Gastrocnemius medialis (tissue), 4 donors: ENCODE measurements at regions not wholly inside any gene's neighbourhood (a gene's known extent, or its start where the extent isn't known, plus 50 kb on each side); places are given as distances from the start of the nearest gene placed in this dataset.

Experiments used
- ATAC-seq, 2 donors: fragments of 150-250 bp; one replicate each; pipeline ENCODE4 v1.9.1; 2016
- DNase-seq, 2 donors: peaks; one replicate each; pipeline ENCODE4 v3.0.0-alpha.2; 2019
- H3K27ac ChIP-seq, 4 donors: fragments of 200-600 bp; sonication (generic); 1 replicate in 1 of 4; 2 replicates in 3 of 4; pipeline ENCODE4 v1.5.1; 2016 to 2018; ENCODE audit warnings: mild to moderate bottlenecking in 2 of 4, moderate library complexity in 1 of 4
- H3K27me3 ChIP-seq, 3 donors: fragments of 200-600 bp; sonication (generic) in 2 of 3; 1 replicate in 1 of 3; 2 replicates in 2 of 3; pipeline versions ENCODE4 v1.5.1 to v1.6.0; 2016 to 2019; ENCODE audit warnings: mild to moderate bottlenecking in 1 of 3, moderate library complexity in 1 of 3
- H3K36me3 ChIP-seq, 2 donors: fragments of 200-600 bp; sonication (generic) in 1 of 2; one replicate each; pipeline ENCODE4 v1.5.1; 2017 to 2018
- H3K4me1 ChIP-seq, 2 donors: fragments of 200-600 bp; sonication (generic) in 1 of 2; one replicate each; pipeline ENCODE4 v1.5.1; 2016 to 2017; ENCODE audit warnings: mild to moderate bottlenecking in 2 of 2
- H3K4me3 ChIP-seq, 4 donors: fragments of 200-600 bp; sonication (generic) in 3 of 4; 1 replicate in 1 of 4; 2 replicates in 3 of 4; pipeline ENCODE4 v1.5.1; 2016 to 2019; ENCODE audit warnings: mild to moderate bottlenecking in 2 of 4
- H3K9me3 ChIP-seq, 3 donors: fragments of 200-600 bp; sonication (generic) in 2 of 3; 1 replicate in 1 of 3; 2 replicates in 2 of 3; pipeline ENCODE4 v1.5.1; 2016 to 2019
- CTCF ChIP-seq, 5 experiments: fragments of 450-650 bp in 3 of 5; fragments of 200-600 bp in 2 of 5; sonication (generic) in 2 of 5; IDR thresholded peaks in 4 of 5; conservative IDR thresholded peaks in 1 of 5; 1 replicate in 4 of 5; 2 replicates in 1 of 5; pipeline ENCODE4 v1.5.1; 2016 to 2019; ENCODE audit warnings: antibody characterized with exemption in 5 of 5, mild to moderate bottlenecking in 3 of 5, moderate library complexity in 3 of 5
- POLR2A ChIP-seq, 2 donors: fragments of 450-650 bp; IDR thresholded peaks; one replicate each; pipeline ENCODE4 v1.6.1; 2017; ENCODE audit warnings: antibody characterized with exemption in 2 of 2, mild to moderate bottlenecking in 2 of 2, moderate library complexity in 2 of 2
- in situ Hi-C, 4 donors: fragments of 200-750 bp; cut with MboI; loops; one replicate each; pipeline versions ENCODE4 v1.15.0 to v1.8.0; 2017; ENCODE audit warnings: low sequenced_read_pairs in 4 of 4
- intact Hi-C: fragments of 100-400 bp; cut with DNase I; formaldehyde crosslinking; loops from one replicate; pipeline ENCODE4 v1.15.1; 2023; ENCODE audit warnings: low total_unique reads

- Histone ChIP-seq H3K9me3 (no peaks in the 10 kb centered on the region), H3K36me3 (no peaks in the 10 kb centered on the region), H3K27me3 (no peaks in the 10 kb centered on the region), H3K4me3 (no peak overlapping the region), H3K27ac (no peak overlapping the region), H3K4me1 (no peaks in the 10 kb centered on the region)
- TF ChIP-seq CTCF (IDR thresholded peaks at IDR 0.05 in 4 of 5, conservative IDR thresholded peaks at IDR 0.05 in 1 of 5) (no peak), POLR2A (IDR thresholded peaks at IDR 0.05) (no peak)
- DNase-seq (no peak), ATAC-seq (no peak)
- in situ Hi-C loops (no loop called here), intact Hi-C loops (no loop called here)
Measured at GRCh38 chr10:125575843-125576242, 107.1 kb downstream of the TEX36 start.

GRCh38 chr10:125568156-125568555 lies 114.8 kb downstream of the TEX36 start:
- H3K4me1 ChIP-seq: no peaks in the 10 kb centered on the region
- no peak for DNase-seq
- no peaks in the 10 kb centered on the region for H3K9me3 ChIP-seq

GRCh38 chr10:125567529-125567928 lies 115.4 kb downstream of the TEX36 start:
- H3K4me1 ChIP-seq: no peaks in the 10 kb centered on the region
- H3K4me3 ChIP-seq: no peak overlapping the region
- no peaks in the 10 kb centered on the region for H3K36me3 ChIP-seq
- ATAC-seq: no peak
- TF ChIP-seq CTCF (IDR thresholded peaks at IDR 0.05 in 4 of 5, conservative IDR thresholded peaks at IDR 0.05 in 1 of 5): no peak
- TF ChIP-seq POLR2A (IDR thresholded peaks at IDR 0.05): no peak
- DNase-seq: no peak
- in situ Hi-C loops: no loop called here
- H3K9me3 ChIP-seq: no peaks in the 10 kb centered on the region
- H3K27me3 ChIP-seq: peaks cover 0 to 2% (median 0%) of the 10 kb centered on the region in 3 donors
- intact Hi-C loops: no loop called here
- H3K27ac ChIP-seq: no peak overlapping the region

More at GRCh38 chr10:125568156-125568555, 114.8 kb downstream of the TEX36 start:
- no peak for ATAC-seq
- intact Hi-C loops: no loop called here
- no peak for TF ChIP-seq CTCF (IDR thresholded peaks at IDR 0.05 in 4 of 5, conservative IDR thresholded peaks at IDR 0.05 in 1 of 5)
- in situ Hi-C loops: no loop called here
- Histone ChIP-seq H3K27ac (no peak overlapping the region), H3K36me3 (no peaks in the 10 kb centered on the region), H3K4me3 (no peak overlapping the region), H3K27me3 (no peaks in the 10 kb centered on the region)

GRCh38 chr10:125565046-125565445 lies 117.9 kb downstream of the TEX36 start:
- Histone ChIP-seq H3K4me3 (no peak overlapping the region), H3K27ac (no peak overlapping the region), H3K4me1 (no peaks in the 10 kb centered on the region), H3K9me3 (no peaks in the 10 kb centered on the region), H3K36me3 (no peaks in the 10 kb centered on the region), H3K27me3 (peaks cover 0 to 2% (median 0%) of the 10 kb centered on the region in 3 donors)
- ATAC-seq (no peak), DNase-seq (no peak)
- intact Hi-C loops (no loop called here), in situ Hi-C loops (no loop called here)
- TF ChIP-seq CTCF (IDR thresholded peaks at IDR 0.05 in 4 of 5, conservative IDR thresholded peaks at IDR 0.05 in 1 of 5) (no peak), POLR2A (IDR thresholded peaks at IDR 0.05) (no peak)

- DNase-seq (no peak), ATAC-seq (no peak)
- peaks cover 0 to 2% (median 0%) of the 10 kb centered on the region in 3 donors for H3K27me3 ChIP-seq
- H3K4me3 ChIP-seq: no peak overlapping the region
- TF ChIP-seq POLR2A (IDR thresholded peaks at IDR 0.05) (no peak), CTCF (IDR thresholded peaks at IDR 0.05 in 4 of 5, conservative IDR thresholded peaks at IDR 0.05 in 1 of 5) (no peak)
- H3K36me3 ChIP-seq: no peaks in the 10 kb centered on the region
- in situ Hi-C loops (no loop called here), intact Hi-C loops (no loop called here)
- H3K9me3 ChIP-seq: no peaks in the 10 kb centered on the region
- H3K4me1 ChIP-seq: no peaks in the 10 kb centered on the region
- H3K27ac ChIP-seq: no peak overlapping the region
Measured at GRCh38 chr10:125564570-125564969, 118.4 kb downstream of the TEX36 start.
